Hepatocyte (in vitro differentiated cells): ENCODE measurements at regions not wholly inside any gene's neighbourhood (a gene's known extent, or its start where the extent isn't known, plus 50 kb on each side); places are given as distances from the start of the nearest gene placed in this dataset.

ENCODE experiments used
- DNase-seq: peaks from one replicate; pipeline ENCODE4 v3.0.0-alpha.2; 2016; ENCODE audit warnings: low spot score
- H2AFZ ChIP-seq: fragments of 200-600 bp; sonication (generic); 2 replicates; pipeline ENCODE4 v1.6.0; 2016; ENCODE audit warnings: antibody characterized with exemption, mild to moderate bottlenecking
- H3K27ac ChIP-seq: fragments of 200-600 bp; sonication (generic); 2 replicates; pipeline ENCODE4 v1.5.1; 2016; ENCODE audit warnings: mild to moderate bottlenecking
- H3K27me3 ChIP-seq: fragments of 200-600 bp; sonication (generic); 2 replicates; pipeline ENCODE4 v1.6.1; 2016
- H3K36me3 ChIP-seq: fragments of 200-600 bp; sonication (generic); replicated peaks from 2 replicates; pipeline ENCODE4 v1.5.1; 2016; ENCODE audit warnings: low read depth; ENCODE audit not compliant: insufficient read depth
- H3K4me1 ChIP-seq: fragments of 200-600 bp; sonication (generic); 2 replicates; pipeline ENCODE4 v1.5.1; 2016; ENCODE audit warnings: mild to moderate bottlenecking, moderate library complexity; ENCODE audit not compliant: insufficient read depth
- H3K4me2 ChIP-seq: fragments of 200-600 bp; sonication (generic); 2 replicates; pipeline ENCODE4 v1.6.0; 2016
- H3K4me3 ChIP-seq: fragments of 200-600 bp; sonication (generic); 2 replicates; pipeline ENCODE4 v1.5.1; 2016; ENCODE audit warnings: mild to moderate bottlenecking
- H3K79me2 ChIP-seq: fragments of 200-600 bp; sonication (generic); 2 replicates; pipeline ENCODE4 v1.6.0; 2017; ENCODE audit warnings: mild to moderate bottlenecking
- H3K9me2 ChIP-seq: fragments of 200-600 bp; sonication (generic); replicated peaks from 2 replicates; pipeline ENCODE4 v1.6.0; 2017; ENCODE audit warnings: mild to moderate bottlenecking; ENCODE audit not compliant: insufficient read depth
- H3K9me3 ChIP-seq: fragments of 200-600 bp; sonication (generic); 2 replicates; pipeline ENCODE4 v1.5.1; 2016; ENCODE audit warnings: low read depth, mild to moderate bottlenecking
- H4K20me1 ChIP-seq: fragments of 200-600 bp; sonication (generic); 2 replicates; pipeline ENCODE4 v1.6.0; 2016; ENCODE audit warnings: mild to moderate bottlenecking; ENCODE audit not compliant: insufficient read depth, poor library complexity, severe bottlenecking
- CTCF ChIP-seq: fragments of 200-600 bp; sonication (generic); IDR thresholded peaks from 2 replicates; pipeline ENCODE4 v1.5.1; 2016; ENCODE audit warnings: antibody characterized with exemption, mild to moderate bottlenecking; ENCODE audit not compliant: poor library complexity
- EZH2 ChIP-seq: fragments of 200-600 bp; sonication (generic); IDR thresholded peaks from 2 replicates; pipeline ENCODE4 v1.6.1; 2016; ENCODE audit warnings: antibody characterized with exemption, mild to moderate bottlenecking, borderline replicate concordance
- EZH2phosphoT487 ChIP-seq: fragments of 200-600 bp; sonication (generic); IDR thresholded peaks from one replicate; pipeline ENCODE4 v1.6.1; 2018; ENCODE audit warnings: antibody characterized with exemption, mild to moderate bottlenecking, low read depth, moderate library complexity; ENCODE audit not compliant: unreplicated experiment, severe bottlenecking
- WGBS: methylation state at CpG from one replicate; pipeline ENCODE4 v1.1.6; 2016; ENCODE audit warnings: low lambda C conversion rate; ENCODE audit errors: missing lambda C conversion rate; 5-methylcytosine and 5-hydroxymethylcytosine counted together

GRCh38 chr1:56152635-56153034 is 426.7 kb downstream of the PLPP3 start:
- no peaks in the 10 kb centered on the region for H3K9me3 ChIP-seq
- 88% methylated on average over 3 of the region's 3 CpGs for WGBS
- DNase-seq: no peak

DNA sequence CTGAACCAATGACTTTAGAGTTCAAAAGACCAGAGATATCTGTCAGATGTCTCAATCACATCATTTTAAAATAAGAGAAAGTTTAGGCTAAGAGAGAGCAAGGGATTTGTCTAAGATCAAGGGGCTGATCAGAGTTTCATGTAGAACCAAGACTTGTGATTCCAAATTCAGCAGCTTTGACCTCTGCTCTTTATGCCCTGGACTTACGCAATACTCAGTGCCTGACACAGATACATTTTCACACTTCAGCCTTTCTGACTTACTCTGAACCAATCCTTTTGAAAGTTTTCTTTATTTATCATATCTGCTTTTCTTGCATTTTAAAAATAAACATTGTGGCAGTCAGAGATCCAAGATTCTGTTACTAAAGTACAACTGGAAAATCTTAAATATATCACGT is 428.0 kb downstream of the PLPP3 start:
- Histone ChIP-seq H3K9me2 (no peaks in the 10 kb centered on the region), H4K20me1 (no peaks in the 10 kb centered on the region), H3K79me2 (no peaks in the 10 kb centered on the region), H3K4me2 (no peak overlapping the region), H2AFZ (no peak overlapping the region), H3K27me3 (no peaks in the 10 kb centered on the region), H3K27ac (no peak overlapping the region), H3K4me1 (peaks cover 5% of the 10 kb centered on the region), H3K4me3 (no peak overlapping the region), H3K36me3 (no peaks in the 10 kb centered on the region), H3K9me3 (no peaks in the 10 kb centered on the region)
- TF ChIP-seq EZH2phosphoT487: no peak
- no peak for TF ChIP-seq CTCF
- TF ChIP-seq EZH2: no peak
- 86% methylated on average over 2 of the region's 2 CpGs for WGBS
- no peak for DNase-seq

More at GRCh38 chr1:56152635-56153034, 426.7 kb downstream of the PLPP3 start:
- Histone ChIP-seq H3K4me3 (no peak overlapping the region), H3K4me1 (peaks cover 5% of the 10 kb centered on the region), H3K36me3 (no peaks in the 10 kb centered on the region), H3K27me3 (no peaks in the 10 kb centered on the region), H2AFZ (no peak overlapping the region), H3K4me2 (no peak overlapping the region), H4K20me1 (no peaks in the 10 kb centered on the region), H3K79me2 (no peaks in the 10 kb centered on the region), H3K9me2 (no peaks in the 10 kb centered on the region), H3K27ac (no peak overlapping the region)
- TF ChIP-seq EZH2: no peak
- TF ChIP-seq CTCF: no peak
- TF ChIP-seq EZH2phosphoT487: no peak

DNA sequence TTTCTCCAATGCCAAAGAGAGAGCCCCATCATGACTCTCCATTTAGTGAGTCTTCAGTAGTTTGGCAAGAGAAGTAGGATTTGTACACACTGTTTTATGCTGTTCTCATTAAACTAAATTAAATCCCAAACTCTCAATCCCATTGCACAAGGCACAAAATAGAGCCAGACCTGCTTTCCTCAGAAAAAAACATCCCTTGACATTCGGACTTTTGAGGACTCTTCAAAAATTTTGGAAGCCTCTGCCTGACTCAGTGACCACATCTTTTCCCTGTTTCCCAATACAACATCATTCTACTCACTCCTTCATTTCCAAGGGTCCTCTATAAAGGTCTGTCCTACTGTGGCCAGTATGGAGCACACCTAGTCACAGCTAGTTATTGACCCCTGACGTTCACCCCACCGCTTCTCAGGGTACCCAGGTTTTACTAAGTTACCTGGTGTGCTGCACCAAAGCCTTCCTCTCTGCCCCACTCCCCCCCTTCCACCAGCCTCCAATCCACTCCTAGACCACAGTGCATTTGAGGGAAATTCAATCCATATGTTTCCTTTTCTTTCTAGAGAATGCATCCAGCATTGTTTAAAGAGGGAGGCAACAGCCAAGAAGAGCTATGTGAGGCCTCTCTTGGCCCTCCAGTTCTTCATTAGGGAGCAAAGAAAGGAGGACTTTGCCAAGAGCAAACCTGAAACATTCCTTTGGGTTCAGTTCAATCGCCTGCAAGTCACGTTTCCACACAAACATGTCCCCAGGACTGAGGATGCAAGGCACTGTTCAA is 428.7 kb downstream of the PLPP3 start:
- no peak overlapping the region for H3K4me2 ChIP-seq
- no peak overlapping the region for H2AFZ ChIP-seq
- DNase-seq: no peak
- H3K79me2 ChIP-seq: no peaks in the 10 kb centered on the region
- no peaks in the 10 kb centered on the region for H3K9me3 ChIP-seq
- no peak overlapping the region for H3K4me3 ChIP-seq
- H3K27ac ChIP-seq: no peak overlapping the region
- H3K27me3 ChIP-seq: no peaks in the 10 kb centered on the region
- WGBS: 89% methylated on average over 5 of the region's 5 CpGs
- H3K36me3 ChIP-seq: no peaks in the 10 kb centered on the region
- TF ChIP-seq CTCF (no peak), EZH2 (no peak), EZH2phosphoT487 (no peak)
- H4K20me1 ChIP-seq: no peaks in the 10 kb centered on the region
- H3K9me2 ChIP-seq: no peaks in the 10 kb centered on the region
- peaks cover 5% of the 10 kb centered on the region for H3K4me1 ChIP-seq
